ENCODE measurements at regions not wholly inside any gene's neighbourhood (a gene's known extent, or its start where the extent isn't known, plus 50 kb on each side); places are given as distances from the start of the nearest gene placed in this dataset.

DNA sequence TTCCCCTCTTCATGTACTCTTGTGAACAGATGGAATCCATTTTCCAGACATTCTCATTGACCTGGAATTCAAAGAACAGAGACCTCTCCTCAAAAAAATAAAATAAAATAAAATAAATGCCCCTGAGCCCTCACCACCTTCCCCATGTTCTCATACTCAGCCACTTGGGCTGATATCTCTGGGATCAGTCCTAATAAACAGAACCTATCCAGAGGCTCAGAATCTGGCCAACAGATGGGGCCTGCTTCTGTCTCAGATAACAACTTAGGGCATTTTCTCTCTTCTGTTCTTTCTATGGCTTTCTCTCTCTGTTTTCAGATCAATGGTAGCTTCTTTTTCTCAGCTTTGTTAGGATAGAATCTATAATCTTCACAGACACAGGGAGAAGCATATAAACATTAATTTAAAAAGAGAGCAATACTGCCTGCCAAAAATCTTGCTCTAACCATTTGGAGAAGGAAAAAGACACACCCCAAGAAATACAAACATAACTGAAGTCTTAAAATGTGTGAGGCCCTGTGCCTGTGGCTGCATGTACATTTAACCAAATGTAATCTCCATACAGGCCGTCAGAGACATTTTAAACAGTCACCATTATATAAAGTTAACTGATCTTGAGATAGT, 907.1 kb downstream of the FAT4 start:
- H3K9ac ChIP-seq (ENCODE audit: low read length), result no peak overlapping the region
- H3K9me2 ChIP-seq (replicated peaks; ENCODE audit: insufficient read depth, low read length), result no peaks in the 10 kb centered on the region
- H3K27ac ChIP-seq (ENCODE audit: low read length), result no peak overlapping the region
- no peak overlapping the region for H3K4me3 ChIP-seq (ENCODE audit: low read length)
- DNase-seq, result no peak
- H3K4me2 ChIP-seq (ENCODE audit: low read depth, low read length), result no peak overlapping the region
- TF ChIP-seq EZH2phosphoT487 (IDR thresholded peaks at IDR 0.05; ENCODE audit: low read length), result no peak
- TF ChIP-seq, protein P1, sequence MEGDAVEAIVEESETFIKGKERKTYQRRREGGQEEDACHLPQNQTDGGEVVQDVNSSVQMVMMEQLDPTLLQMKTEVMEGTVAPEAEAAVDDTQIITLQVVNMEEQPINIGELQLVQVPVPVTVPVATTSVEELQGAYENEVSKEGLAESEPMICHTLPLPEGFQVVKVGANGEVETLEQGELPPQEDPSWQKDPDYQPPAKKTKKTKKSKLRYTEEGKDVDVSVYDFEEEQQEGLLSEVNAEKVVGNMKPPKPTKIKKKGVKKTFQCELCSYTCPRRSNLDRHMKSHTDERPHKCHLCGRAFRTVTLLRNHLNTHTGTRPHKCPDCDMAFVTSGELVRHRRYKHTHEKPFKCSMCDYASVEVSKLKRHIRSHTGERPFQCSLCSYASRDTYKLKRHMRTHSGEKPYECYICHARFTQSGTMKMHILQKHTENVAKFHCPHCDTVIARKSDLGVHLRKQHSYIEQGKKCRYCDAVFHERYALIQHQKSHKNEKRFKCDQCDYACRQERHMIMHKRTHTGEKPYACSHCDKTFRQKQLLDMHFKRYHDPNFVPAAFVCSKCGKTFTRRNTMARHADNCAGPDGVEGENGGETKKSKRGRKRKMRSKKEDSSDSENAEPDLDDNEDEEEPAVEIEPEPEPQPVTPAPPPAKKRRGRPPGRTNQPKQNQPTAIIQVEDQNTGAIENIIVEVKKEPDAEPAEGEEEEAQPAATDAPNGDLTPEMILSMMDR (IDR thresholded peaks at IDR 0.05; ENCODE audit: low read length), result no peak
- TF ChIP-seq EZH2 (optimal IDR thresholded peaks at IDR 0.05; ENCODE audit: low read depth, low read length), result no peak
- H3K9me3 ChIP-seq (replicated peaks; ENCODE audit: insufficient read depth, low read length), result no peaks in the 10 kb centered on the region
- H2AFZ ChIP-seq (ENCODE audit: low read length), result no peak overlapping the region
- no peaks in the 10 kb centered on the region for H3K36me3 ChIP-seq (replicated peaks; ENCODE audit: insufficient read depth, low read length)
- H4K20me1 ChIP-seq (ENCODE audit: insufficient read depth, low read length), result no peaks in the 10 kb centered on the region
- no peaks in the 10 kb centered on the region for H3K79me2 ChIP-seq (ENCODE audit: low read length)
- H3F3A ChIP-seq (ENCODE audit: insufficient read depth, low read length), result no peaks in the 10 kb centered on the region
- H3K27me3 ChIP-seq (replicated peaks; ENCODE audit: insufficient read depth, low read length), result no peaks in the 10 kb centered on the region
- no peaks in the 10 kb centered on the region for H3K4me1 ChIP-seq (ENCODE audit: low read length)

GRCh38 chr4:126223784-126224407, 909.1 kb downstream of the FAT4 start:
- Histone ChIP-seq H4K20me1 (ENCODE audit: insufficient read depth, low read length) (no peaks in the 10 kb centered on the region), H3K27me3 (replicated peaks; ENCODE audit: insufficient read depth, low read length) (no peaks in the 10 kb centered on the region), H3K27ac (ENCODE audit: low read length) (no peak overlapping the region), H3K79me2 (ENCODE audit: low read length) (no peaks in the 10 kb centered on the region), H3K4me3 (ENCODE audit: low read length) (no peak overlapping the region), H3K9me3 (replicated peaks; ENCODE audit: insufficient read depth, low read length) (no peaks in the 10 kb centered on the region), H3K4me1 (ENCODE audit: low read length) (no peaks in the 10 kb centered on the region), H3K4me2 (ENCODE audit: low read depth, low read length) (no peak overlapping the region), H3K9me2 (replicated peaks; ENCODE audit: insufficient read depth, low read length) (no peaks in the 10 kb centered on the region), H2AFZ (ENCODE audit: low read length) (no peak overlapping the region), H3F3A (ENCODE audit: insufficient read depth, low read length) (no peaks in the 10 kb centered on the region), H3K36me3 (replicated peaks; ENCODE audit: insufficient read depth, low read length) (no peaks in the 10 kb centered on the region), H3K9ac (ENCODE audit: low read length) (no peak overlapping the region)
- DNase-seq, result peak; percentile 38
- TF ChIP-seq EZH2phosphoT487 (IDR thresholded peaks at IDR 0.05; ENCODE audit: low read length), result no peak
- TF ChIP-seq, protein P1 (IDR thresholded peaks at IDR 0.05; ENCODE audit: low read length), result peak; percentile 70

GRCh38 chr4:126227428-126227827, 912.7 kb downstream of the FAT4 start:
- Histone ChIP-seq H3K4me2 (ENCODE audit: low read depth, low read length) (no peak overlapping the region), H4K20me1 (ENCODE audit: insufficient read depth, low read length) (no peaks in the 10 kb centered on the region), H3K79me2 (ENCODE audit: low read length) (no peaks in the 10 kb centered on the region), H3K27ac (ENCODE audit: low read length) (no peak overlapping the region), H3K27me3 (replicated peaks; ENCODE audit: insufficient read depth, low read length) (no peaks in the 10 kb centered on the region), H3K4me1 (ENCODE audit: low read length) (no peaks in the 10 kb centered on the region), H3K9me2 (replicated peaks; ENCODE audit: insufficient read depth, low read length) (no peaks in the 10 kb centered on the region), H3K9ac (ENCODE audit: low read length) (no peak overlapping the region), H3F3A (ENCODE audit: insufficient read depth, low read length) (no peaks in the 10 kb centered on the region), H3K9me3 (replicated peaks; ENCODE audit: insufficient read depth, low read length) (no peaks in the 10 kb centered on the region), H3K36me3 (replicated peaks; ENCODE audit: insufficient read depth, low read length) (no peaks in the 10 kb centered on the region), H2AFZ (ENCODE audit: low read length) (no peak overlapping the region), H3K4me3 (ENCODE audit: low read length) (no peak overlapping the region)
- no peak for DNase-seq
- TF ChIP-seq, protein P1 (IDR thresholded peaks at IDR 0.05; ENCODE audit: low read length), result no peak
- no peak for TF ChIP-seq EZH2phosphoT487 (IDR thresholded peaks at IDR 0.05; ENCODE audit: low read length)
- no peak for TF ChIP-seq EZH2 (optimal IDR thresholded peaks at IDR 0.05; ENCODE audit: low read depth, low read length)
